Lower lobe of right lung (tissue), 2 donors: ENCODE measurements at regions not wholly inside any gene's neighbourhood (a gene's known extent, or its start where the extent isn't known, plus 50 kb on each side); places are given as distances from the start of the nearest gene placed in this dataset.

ENCODE experiments used
- ATAC-seq, 2 donors: fragments of 200-7000 bp; cut with Tn5 transposase; one replicate each; pipeline ENCODE4 v1.9.1; 2020 to 2022; ENCODE audit warnings: mild to moderate bottlenecking in 2 of 2, moderate library complexity in 2 of 2
- DNase-seq: peaks from one replicate; pipeline ENCODE4 v3.0.0-alpha.2; 2020
- H3K27ac ChIP-seq: fragments of 200-600 bp; one replicate; pipeline ENCODE4 v1.8.0; 2022
- H3K27me3 ChIP-seq: fragments of 200-600 bp; one replicate; pipeline ENCODE4 v1.8.0; 2022; ENCODE audit warnings: low read depth
- H3K36me3 ChIP-seq: fragments of 200-600 bp; one replicate; pipeline ENCODE4 v1.8.0; 2022; ENCODE audit warnings: mild to moderate bottlenecking
- H3K4me1 ChIP-seq: fragments of 200-600 bp; one replicate; pipeline ENCODE4 v1.8.0; 2022
- H3K4me3 ChIP-seq: fragments of 200-600 bp; one replicate; pipeline ENCODE4 v1.8.0; 2022; ENCODE audit warnings: mild to moderate bottlenecking
- H3K9me3 ChIP-seq: fragments of 200-600 bp; one replicate; pipeline ENCODE4 v1.8.0; 2022
- CTCF ChIP-seq: fragments of 200-600 bp; IDR thresholded peaks from one replicate; pipeline ENCODE4 v1.8.0; 2022; ENCODE audit warnings: antibody characterized with exemption, mild to moderate bottlenecking
- intact Hi-C: fragments of 100-400 bp; cut with DNase I; formaldehyde crosslinking; loops from one replicate; pipeline ENCODE4 v1.11.0; 2022
- donor health status: DM: no; HTN: yes; CAD: no; lungs with severe emphysema.

- Histone ChIP-seq H3K4me3 (no peak overlapping the region), H3K27me3 (no peaks in the 10 kb centered on the region), H3K36me3 (no peaks in the 10 kb centered on the region), H3K9me3 (no peaks in the 10 kb centered on the region), H3K27ac (no peak overlapping the region), H3K4me1 (no peaks in the 10 kb centered on the region)
- intact Hi-C loops: no loop called here
- no peak for DNase-seq
- TF ChIP-seq CTCF: no peak
- no peak for ATAC-seq
Observed at GRCh38 chr9:115357821-115358220, 239.9 kb upstream of the TNC start.

- Histone ChIP-seq H3K36me3 (no peaks in the 10 kb centered on the region), H3K4me1 (no peaks in the 10 kb centered on the region), H3K9me3 (no peaks in the 10 kb centered on the region), H3K27me3 (no peaks in the 10 kb centered on the region), H3K4me3 (no peak overlapping the region), H3K27ac (no peak overlapping the region)
- ATAC-seq: no peak
- no peak for DNase-seq
- intact Hi-C loops: no loop called here
- no peak for TF ChIP-seq CTCF
Observed at GRCh38 chr9:115359017-115359780, 241.2 kb upstream of the TNC start.

GRCh38 chr9:115360122-115360521 is 242.2 kb upstream of the TNC start:
- intact Hi-C loops: no loop called here
- no peak for ATAC-seq
- no peak overlapping the region for H3K27ac ChIP-seq
- H3K4me1 ChIP-seq: no peaks in the 10 kb centered on the region
- DNase-seq: no peak
- H3K27me3 ChIP-seq: no peaks in the 10 kb centered on the region
- H3K4me3 ChIP-seq: no peak overlapping the region
- no peaks in the 10 kb centered on the region for H3K9me3 ChIP-seq
- no peaks in the 10 kb centered on the region for H3K36me3 ChIP-seq
- TF ChIP-seq CTCF: no peak

GRCh38 chr9:115362101-115362500 is 244.1 kb upstream of the TNC start:
- H3K9me3 ChIP-seq: no peaks in the 10 kb centered on the region
- TF ChIP-seq CTCF: no peak
- H3K27ac ChIP-seq: no peak overlapping the region
- H3K4me1 ChIP-seq: no peaks in the 10 kb centered on the region
- H3K36me3 ChIP-seq: no peaks in the 10 kb centered on the region
- ATAC-seq (no peak), DNase-seq (no peak)
- H3K27me3 ChIP-seq: no peaks in the 10 kb centered on the region
- intact Hi-C loops: no loop called here
- no peak overlapping the region for H3K4me3 ChIP-seq

GRCh38 chr9:115362640-115363039 is 244.7 kb upstream of the TNC start:
- Histone ChIP-seq H3K9me3 (no peaks in the 10 kb centered on the region), H3K36me3 (no peaks in the 10 kb centered on the region), H3K4me1 (no peaks in the 10 kb centered on the region), H3K27me3 (no peaks in the 10 kb centered on the region), H3K4me3 (no peak overlapping the region), H3K27ac (no peak overlapping the region)
- no peak for DNase-seq
- intact Hi-C loops: no loop called here
- ATAC-seq: no peak
- no peak for TF ChIP-seq CTCF
